Stimulated activated CD8-positive, alpha-beta memory T cell treated with anti-CD3 and anti-CD28 coated beads, Interleukin-15, amount 100 ng/mL, for 4 hours (primary cell): ENCODE measurements at regions not wholly inside any gene's neighbourhood (a gene's known extent, or its start where the extent isn't known, plus 50 kb on each side); places are given as distances from the start of the nearest gene placed in this dataset.
"Not testable (repeated sequence)": the region's sequence is repeated elsewhere in the genome, so short reads cannot be mapped to it uniquely, and the experiment has no call there.

Source experiments
- DNase-seq, 2 donors: peaks; one replicate each; pipeline ENCODE4 v3.0.0-alpha.2; 2020; ENCODE audit warnings: low read depth in 2 of 2

- DNase-seq, result no peak
Observed at GRCh38 chr18:59800897-59801296, 98.9 kb upstream of the PMAIP1 start.

- DNase-seq, result no peak
Observed at GRCh38 chr18:59799383-59800015, 100.3 kb upstream of the PMAIP1 start.

- DNase-seq, result no peak
Observed at GRCh38 chr18:59795882-59796281, 98.7 kb upstream of the CCBE1 start.

- no peak for DNase-seq
Observed at GRCh38 chr18:59792353-59792752, 95.1 kb upstream of the CCBE1 start.

DNA sequence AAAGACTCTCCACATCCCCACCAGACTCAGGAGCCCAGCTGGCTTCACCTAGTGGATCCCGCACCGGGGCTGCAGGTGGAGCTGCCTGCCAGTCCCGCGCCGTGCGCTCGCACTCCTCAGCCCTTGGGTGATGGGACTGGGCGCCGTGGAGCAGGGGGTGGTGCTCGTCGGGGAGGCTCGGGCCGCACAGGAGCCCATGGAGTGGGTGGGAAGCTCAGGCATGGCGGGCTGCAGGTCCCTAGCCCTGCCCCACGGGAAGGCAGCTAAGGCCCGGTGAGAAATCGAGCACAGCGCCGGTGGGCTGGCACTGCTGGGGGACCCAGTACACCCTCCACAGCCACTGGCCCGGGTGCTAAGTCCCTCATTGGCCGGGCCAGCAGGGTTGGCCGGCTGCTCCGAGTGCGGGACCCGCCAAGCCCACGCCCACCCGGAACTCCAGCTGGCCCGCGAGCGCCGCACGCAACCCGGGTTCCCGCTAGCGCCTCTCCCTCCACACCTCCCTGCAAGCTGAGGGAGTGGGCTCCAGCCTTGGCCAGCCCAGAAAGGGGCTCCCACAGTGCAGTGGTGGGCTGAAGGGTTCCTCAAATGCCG, 93.2 kb upstream of the CCBE1 start:
- not testable (repeated sequence) for DNase-seq

DNA sequence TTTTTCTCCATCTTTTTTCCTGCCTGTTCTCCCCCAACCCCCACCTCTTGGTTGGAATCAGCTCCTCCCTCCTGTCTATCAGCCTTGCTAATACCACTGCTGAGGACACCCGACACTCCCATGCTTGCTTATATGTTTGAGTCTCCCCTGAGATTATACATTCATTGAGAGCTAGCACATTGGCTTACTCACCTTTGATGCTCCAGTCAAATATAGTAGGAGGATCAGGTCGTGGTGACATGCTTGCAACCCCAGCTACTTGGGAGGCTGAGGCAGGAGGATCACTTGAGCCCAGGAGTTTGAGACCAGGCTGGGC, 91.5 kb upstream of the CCBE1 start:
- no peak for DNase-seq

- DNase-seq, result no peak
Observed at GRCh38 chr18:59787998-59788790, 91.0 kb upstream of the CCBE1 start.

- no peak for DNase-seq
Observed at GRCh38 chr18:59784694-59785093, 87.5 kb upstream of the CCBE1 start.

- no peak for DNase-seq
Observed at GRCh38 chr18:59783138-59783537, 85.9 kb upstream of the CCBE1 start.

DNA sequence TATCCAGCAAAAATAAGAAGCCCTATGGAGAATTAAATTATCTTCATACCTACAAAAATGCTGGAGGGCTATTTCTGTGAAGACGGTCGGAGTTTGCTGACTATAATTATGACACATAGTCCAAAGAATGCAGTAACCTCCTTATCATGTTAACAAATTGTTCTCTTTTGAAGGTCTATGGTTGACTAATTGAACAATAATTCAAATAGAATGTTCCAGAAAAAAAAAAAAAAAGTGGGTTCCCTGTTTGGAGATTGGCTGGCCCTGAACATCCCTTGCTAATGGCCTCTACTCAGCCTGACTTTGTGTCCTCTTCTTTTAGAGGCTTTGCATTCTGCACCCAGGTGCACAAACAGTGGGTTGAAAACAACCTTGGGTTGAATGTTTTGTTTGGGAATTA, 82.8 kb upstream of the CCBE1 start:
- DNase-seq, result no peak

DNA sequence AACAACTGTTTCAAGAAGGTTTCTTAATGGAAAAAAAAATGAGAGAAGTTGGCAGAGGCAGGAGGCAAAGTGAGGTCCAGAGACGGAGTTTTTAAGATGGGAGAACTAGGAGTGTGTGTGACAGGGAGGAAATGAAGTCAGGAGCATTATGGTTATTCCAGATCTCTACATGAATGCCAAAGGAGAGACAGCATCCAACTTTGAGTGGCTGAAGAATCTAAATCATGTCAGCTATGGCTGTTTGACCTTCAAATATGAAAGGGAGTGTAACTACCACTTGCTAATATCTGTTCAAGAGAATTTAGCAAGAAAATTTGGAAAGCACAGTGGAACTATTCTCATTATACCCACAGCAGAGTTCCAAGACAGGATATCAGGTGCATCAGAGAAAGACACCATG, 81.2 kb upstream of the CCBE1 start:
- no peak for DNase-seq

DNA sequence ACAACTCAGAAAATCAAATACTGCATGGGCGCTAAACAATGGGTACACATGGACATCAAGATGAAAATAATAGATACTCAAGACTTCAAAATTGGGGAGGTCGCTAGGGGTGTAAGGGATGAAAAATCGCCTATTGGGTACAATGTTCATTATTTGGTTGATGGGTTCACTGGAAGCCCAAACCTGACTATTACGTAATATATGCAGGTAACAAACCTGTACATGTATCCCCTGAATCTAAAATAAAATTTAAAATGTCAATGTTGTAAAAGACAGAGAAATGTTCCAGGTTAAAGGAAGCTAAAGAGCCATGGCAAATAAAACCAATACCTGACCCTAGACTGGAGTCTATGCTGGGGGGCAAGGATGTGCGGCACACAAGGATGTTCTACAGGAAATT, 80.4 kb upstream of the CCBE1 start:
- no peak for DNase-seq

GRCh38 chr18:59769129-59769865, 72.1 kb upstream of the CCBE1 start:
- DNase-seq, result no peak

- no peak for DNase-seq
Observed at GRCh38 chr18:59768409-59768808, 71.2 kb upstream of the CCBE1 start.

DNA sequence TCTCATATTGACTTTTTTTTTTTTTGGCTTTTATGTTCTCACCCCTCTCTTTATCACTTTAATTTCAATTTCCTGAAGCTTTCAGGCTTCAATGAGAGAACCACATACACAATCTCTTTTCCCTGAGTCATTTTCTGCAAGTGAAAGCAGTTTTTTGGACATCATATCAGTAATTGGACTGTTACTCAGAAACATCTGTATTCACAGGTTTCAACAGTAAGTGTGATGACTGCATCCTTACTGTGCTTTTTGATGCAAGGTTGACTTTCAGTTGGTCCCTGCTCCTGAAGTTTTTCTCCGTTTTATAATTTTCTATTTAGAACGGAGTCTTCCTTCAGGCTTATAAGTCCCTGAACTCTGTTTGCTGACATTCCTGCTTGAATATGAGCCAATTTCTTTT, 70.5 kb upstream of the CCBE1 start:
- DNase-seq, result no peak

DNA sequence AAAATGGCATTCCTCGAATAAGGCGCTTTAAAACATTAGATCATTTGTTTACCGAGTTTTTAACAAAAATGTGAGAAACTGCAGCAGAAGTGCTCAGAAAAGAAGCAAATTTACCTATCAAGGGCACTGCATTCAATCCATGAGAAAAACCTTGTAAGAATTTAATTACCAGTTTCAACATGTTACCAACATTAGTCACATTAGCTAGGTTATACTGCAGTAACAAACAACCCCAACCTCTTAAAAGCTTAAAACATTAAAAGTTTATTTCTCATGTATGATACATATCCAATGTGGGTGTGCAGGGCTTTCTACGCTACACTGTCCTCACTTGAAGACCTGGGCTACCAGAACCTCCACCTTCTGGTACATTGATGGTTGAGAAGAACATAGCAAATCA, 68.1 kb upstream of the CCBE1 start:
- no peak for DNase-seq

DNA sequence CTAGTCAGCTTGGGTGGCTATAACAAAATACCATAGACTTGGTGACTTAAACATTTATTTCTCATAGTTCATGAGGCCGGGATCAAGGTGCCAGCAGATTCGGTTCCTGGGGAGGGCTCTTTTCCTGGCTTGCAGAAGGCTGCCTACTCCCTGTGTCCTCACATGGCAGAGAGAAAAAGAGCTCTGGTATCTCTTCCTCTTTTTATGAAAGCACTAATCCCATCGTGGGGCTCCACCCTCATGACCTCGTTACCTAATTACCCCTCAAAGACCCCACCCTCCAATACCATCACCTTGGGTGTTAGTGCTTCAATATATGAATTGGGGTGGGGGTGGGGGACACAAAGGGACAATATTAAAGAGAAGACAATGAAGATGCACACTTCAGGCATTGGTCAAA, 67.1 kb upstream of the CCBE1 start:
- no peak for DNase-seq

- no peak for DNase-seq
Observed at GRCh38 chr18:59763541-59764136, 66.4 kb upstream of the CCBE1 start.

DNA sequence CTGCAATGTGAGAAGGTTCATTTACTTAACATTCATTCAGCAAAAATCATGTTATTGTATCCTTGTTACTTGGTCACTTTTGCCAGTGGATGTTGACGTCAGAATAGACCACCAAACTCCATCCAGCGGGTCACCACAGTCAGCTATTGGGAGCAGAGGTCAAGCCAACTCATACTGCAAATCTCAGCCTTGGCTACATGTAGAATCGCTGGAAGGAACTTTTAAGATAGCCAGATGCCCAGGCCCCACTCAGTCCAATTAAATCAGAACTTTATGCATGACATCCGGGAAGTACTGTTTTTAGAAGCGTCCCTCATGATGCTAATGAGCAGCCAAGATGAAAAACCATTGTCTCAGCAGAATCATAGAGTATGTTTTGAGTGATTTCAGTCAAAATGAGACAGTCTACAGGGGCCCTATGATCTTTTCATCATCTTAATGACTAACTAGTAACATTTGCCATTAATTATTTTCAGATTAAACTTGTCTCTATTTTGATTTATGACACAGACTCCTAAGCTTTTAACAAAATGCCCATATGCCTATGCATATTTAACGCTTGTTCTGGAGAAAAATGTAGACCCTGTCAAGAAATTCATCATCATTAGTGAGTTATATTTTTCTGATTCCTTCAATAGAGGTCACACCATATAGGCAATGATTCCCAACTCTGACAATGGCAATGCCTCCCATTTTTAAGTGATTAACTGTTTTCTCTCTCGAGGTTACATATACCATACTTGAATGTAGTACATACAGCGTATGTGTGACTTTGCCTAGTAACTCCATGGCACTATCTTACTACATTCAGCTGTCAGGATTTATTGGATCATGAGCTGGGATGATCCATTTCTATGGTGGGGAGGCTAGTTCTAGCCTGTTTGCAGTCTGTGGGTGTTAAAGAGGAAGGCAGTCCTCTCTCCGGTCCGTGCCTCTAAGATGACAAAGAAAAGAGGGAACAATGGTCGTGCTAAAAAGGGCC, 63.7 kb upstream of the CCBE1 start:
- DNase-seq, result no peak

- DNase-seq, result no peak
Observed at GRCh38 chr18:59760212-59760611, 63.0 kb upstream of the CCBE1 start.

DNA sequence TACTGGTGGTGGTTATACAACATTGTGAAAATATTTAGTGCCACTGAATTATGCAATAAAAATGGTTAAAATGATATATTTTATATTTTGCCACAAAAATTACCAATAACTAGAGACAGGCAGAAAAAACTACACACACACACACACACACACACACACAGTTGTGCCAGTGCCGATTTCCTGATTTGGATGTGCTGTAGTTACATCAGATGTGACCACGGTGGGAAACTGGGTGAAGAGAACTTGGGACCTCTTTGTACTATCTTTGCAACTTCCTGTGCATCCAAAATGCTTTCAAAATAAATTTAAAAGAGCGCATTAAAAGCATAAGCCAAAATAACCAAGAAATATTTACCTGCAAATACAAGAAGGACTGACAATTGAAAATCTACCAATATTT, 61.6 kb upstream of the CCBE1 start:
- DNase-seq, result no peak
